ENCODE measurements at regions not wholly inside any gene's neighbourhood (a gene's known extent, or its start where the extent isn't known, plus 50 kb on each side); places are given as distances from the start of the nearest gene placed in this dataset.
A peak's percentile ranks its signal among the peaks of the same experiment; 100 is the strongest.

DNA sequence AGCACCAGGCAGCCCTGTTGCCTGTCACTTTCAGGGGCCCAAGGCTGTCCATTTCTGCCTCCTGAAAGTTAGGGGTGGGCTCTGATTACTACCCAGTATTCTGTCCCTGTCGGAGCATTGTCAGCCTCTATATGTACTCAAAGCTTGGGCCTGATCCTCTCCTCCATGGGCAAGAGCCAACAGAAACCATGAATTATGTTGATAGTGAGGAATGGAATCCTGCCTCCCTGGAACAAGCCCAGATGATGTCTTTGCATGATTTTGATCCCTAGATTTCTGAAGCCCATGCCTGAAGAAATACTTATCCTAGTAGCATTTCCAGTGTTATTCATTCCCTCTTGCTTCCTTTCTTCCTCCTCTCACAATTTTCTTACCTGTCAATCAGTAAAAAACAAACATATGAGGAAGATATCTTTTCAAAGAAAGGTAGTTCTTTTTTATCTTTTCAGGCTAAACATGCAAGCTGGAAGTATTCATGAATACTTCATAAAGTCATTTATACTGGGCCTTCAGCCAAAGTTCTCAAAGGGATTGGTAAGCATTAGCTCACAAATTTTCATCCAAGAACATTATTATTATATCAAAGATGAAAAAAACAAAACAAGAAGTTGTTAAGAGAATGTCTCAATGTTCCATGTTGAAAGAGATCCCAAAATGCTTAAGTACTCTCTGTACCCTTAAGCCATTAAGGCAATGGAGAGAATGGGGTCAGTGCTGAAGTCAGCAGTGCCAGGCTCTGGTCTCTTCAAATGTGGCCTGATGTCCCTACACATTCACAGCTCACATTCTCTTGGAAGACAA lies 171.7 kb downstream of the NHLRC3 start:
- no peak overlapping the region for H3K4me3 ChIP-seq
- no peaks in the 10 kb centered on the region for H3K9me3 ChIP-seq
- H3K36me3 ChIP-seq = no peaks in the 10 kb centered on the region
- no peaks in the 10 kb centered on the region for H3K27me3 ChIP-seq
- peak; percentile 26 for DNase-seq

DNA sequence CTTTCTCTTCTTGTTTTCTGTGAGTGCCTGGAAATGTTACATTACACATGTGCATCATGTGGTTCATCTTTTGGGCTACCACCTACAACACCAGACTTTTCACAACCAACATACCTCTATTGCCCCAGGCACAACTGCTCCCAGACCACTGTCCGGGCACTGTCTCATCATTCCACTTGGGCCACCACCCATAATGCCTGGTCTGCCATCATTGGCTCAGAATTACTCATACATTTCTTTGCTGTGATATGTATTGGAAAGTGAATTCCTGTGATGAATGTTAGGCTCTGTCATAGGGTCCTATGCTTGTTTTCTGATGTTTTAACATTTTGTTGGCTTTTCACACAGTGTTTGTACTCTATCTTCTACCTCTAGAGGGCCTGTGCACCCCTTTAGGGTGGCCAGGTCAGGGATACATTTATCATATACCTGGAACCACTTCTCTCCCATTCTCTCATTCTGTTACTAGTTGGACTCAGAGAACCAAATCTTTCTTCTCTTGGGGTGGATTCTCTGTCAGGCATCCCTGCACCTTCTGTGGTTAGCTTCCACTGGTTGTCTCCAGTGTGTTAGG lies 172.8 kb downstream of the NHLRC3 start:
- Histone ChIP-seq H3K27me3 (no peaks in the 10 kb centered on the region), H3K4me3 (no peak overlapping the region), H3K36me3 (no peaks in the 10 kb centered on the region), H3K9me3 (no peaks in the 10 kb centered on the region)
- DNase-seq = peak; percentile 37

- Histone ChIP-seq H3K9me3 (no peaks in the 10 kb centered on the region), H3K36me3 (no peaks in the 10 kb centered on the region), H3K4me3 (no peak overlapping the region), H3K27me3 (no peaks in the 10 kb centered on the region)
- DNase-seq = no peak
These were observed 177.7 kb downstream of the NHLRC3 start for GRCh38 chr13:39215971-39216370.

DNA sequence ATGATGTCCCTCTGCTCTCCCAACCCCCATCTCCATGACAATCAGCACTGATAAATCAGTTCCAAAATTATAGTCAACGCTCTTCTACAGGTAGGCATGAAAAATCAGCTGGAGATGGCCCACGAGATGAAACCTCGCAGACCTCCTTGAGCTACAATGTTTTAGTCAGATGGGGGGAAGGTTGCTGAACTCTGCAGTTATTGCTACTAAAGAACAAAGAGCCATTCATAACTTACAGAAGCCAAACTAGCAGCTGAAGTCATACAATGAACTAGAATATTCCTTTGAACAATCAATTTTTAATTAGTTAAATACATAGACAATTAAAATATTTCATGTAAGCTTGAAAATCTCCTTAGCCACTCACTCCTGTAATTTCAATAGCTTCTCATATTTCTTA lies 179.2 kb downstream of the NHLRC3 start:
- H3K36me3 ChIP-seq = no peaks in the 10 kb centered on the region
- H3K4me3 ChIP-seq = no peak overlapping the region
- no peak for DNase-seq
- H3K27me3 ChIP-seq = no peaks in the 10 kb centered on the region; the same call in 1 of the 2 replicates
- no peaks in the 10 kb centered on the region for H3K9me3 ChIP-seq

DNA sequence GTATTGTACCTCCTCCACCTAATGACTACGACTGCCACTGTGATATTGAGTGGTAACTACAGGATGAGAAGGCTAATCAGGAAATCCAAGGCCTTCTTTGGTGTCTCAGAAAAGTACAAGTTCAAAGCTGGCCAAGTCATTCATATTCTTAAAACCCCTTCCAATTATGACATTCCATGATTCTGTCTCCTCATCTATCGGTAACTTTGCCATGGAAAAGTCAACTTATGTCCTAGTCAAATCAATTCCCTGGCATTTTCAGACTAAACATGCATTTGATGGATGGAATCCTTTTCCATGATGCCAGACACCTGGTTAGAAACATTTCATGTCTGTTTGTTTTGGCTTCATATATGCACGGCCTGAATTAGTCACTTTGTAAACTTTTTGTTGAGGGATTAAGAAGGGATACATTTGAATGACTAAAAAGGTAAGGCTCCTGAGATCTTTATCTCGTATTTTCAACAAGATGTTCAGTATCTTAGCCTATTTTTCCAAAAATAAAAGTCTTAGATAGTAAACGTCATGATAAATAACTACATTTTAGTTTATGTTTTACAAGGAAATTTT lies 186.5 kb downstream of the NHLRC3 start:
- no peaks in the 10 kb centered on the region for H3K36me3 ChIP-seq
- H3K27me3 ChIP-seq = no peaks in the 10 kb centered on the region; the same call in 1 of the 2 replicates
- no peaks in the 10 kb centered on the region for H3K9me3 ChIP-seq
- H3K4me3 ChIP-seq = no peak overlapping the region
- DNase-seq = no peak

DNA sequence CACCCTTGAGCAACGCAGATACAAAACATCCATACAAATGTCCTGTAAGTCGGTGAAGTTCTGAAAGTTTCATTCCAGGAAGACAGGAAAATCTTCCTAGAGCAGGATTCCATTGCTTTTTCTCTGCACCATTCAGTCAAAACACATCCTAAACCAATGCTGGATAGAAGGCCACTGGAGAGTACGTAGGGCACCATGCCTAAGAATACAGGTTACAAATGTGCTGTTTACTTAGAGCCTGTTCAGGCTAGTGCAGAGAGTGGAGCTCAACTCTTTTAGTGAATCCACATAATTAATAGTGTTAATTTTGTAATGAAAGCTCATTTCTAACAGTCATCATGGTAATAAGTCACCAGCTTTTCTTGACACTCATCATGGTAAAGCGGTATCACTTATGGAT lies 187.6 kb downstream of the NHLRC3 start:
- Histone ChIP-seq H3K27me3 (no peaks in the 10 kb centered on the region; the same call in none of the 2 replicates), H3K36me3 (no peaks in the 10 kb centered on the region), H3K9me3 (no peaks in the 10 kb centered on the region), H3K4me3 (no peak overlapping the region)
- no peak for DNase-seq

- Histone ChIP-seq H3K4me3 (no peak overlapping the region), H3K36me3 (no peaks in the 10 kb centered on the region), H3K9me3 (no peaks in the 10 kb centered on the region), H3K27me3 (no peaks in the 10 kb centered on the region; the same call in none of the 2 replicates)
- no peak for DNase-seq
These were observed 188.1 kb downstream of the NHLRC3 start for GRCh38 chr13:39226359-39226758.

- Histone ChIP-seq H3K4me3 (no peak overlapping the region), H3K36me3 (no peaks in the 10 kb centered on the region), H3K9me3 (no peaks in the 10 kb centered on the region), H3K27me3 (peaks cover 2% of the 10 kb centered on the region)
- no peak for DNase-seq
These were observed 194.2 kb downstream of the NHLRC3 start for GRCh38 chr13:39232401-39232980.

DNA sequence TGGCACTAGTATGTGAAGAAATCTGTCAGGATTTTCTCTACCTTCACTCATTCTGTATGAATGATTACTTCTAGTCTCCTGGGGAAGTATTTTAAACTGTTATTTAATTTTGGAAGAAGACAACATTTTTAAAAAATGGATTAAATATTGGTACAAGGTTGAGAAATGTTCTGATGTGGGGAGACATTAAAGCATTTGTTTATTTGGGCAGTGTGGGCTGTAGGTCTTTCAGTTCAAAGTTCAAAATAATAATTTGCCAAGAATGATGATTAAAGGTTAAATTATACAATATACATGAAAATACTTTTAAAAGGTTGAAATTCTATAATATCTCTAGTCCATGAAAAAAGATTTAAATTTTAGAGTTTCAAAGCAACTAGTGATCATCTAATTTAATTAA lies 194.7 kb downstream of the NHLRC3 start:
- Histone ChIP-seq H3K9me3 (no peaks in the 10 kb centered on the region), H3K27me3 (peaks cover 4% of the 10 kb centered on the region), H3K4me3 (no peak overlapping the region), H3K36me3 (no peaks in the 10 kb centered on the region)
- no peak for DNase-seq

DNA sequence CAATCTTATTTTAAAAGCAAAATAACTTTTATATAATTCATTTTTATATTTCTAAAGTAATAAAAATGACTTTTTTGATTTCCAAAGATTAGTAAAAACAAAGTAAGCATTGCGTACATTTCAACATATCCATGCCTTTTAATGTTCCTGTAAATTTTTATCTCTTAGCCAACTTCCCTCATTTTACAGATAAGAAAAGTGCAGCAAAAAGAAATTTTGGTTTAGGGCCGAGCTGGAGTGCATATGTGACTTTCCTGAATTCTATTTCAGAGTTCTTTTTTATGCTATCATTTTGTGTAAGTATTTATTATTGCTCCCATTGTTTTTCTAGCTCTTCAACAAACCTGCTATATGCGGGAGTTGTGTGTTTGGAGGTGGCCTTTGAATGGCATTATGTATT lies 195.3 kb downstream of the NHLRC3 start:
- no peaks in the 10 kb centered on the region for H3K36me3 ChIP-seq
- no peak for DNase-seq
- H3K4me3 ChIP-seq = no peak overlapping the region
- peaks cover 4% of the 10 kb centered on the region for H3K27me3 ChIP-seq
- no peaks in the 10 kb centered on the region for H3K9me3 ChIP-seq

GRCh38 chr13:39244561-39245230 lies 206.4 kb downstream of the NHLRC3 start:
- Histone ChIP-seq H3K27me3 (peaks cover 8% of the 10 kb centered on the region; the same call in 1 of the 2 replicates), H3K9me3 (no peaks in the 10 kb centered on the region)
- DNase-seq = no peak

DNA sequence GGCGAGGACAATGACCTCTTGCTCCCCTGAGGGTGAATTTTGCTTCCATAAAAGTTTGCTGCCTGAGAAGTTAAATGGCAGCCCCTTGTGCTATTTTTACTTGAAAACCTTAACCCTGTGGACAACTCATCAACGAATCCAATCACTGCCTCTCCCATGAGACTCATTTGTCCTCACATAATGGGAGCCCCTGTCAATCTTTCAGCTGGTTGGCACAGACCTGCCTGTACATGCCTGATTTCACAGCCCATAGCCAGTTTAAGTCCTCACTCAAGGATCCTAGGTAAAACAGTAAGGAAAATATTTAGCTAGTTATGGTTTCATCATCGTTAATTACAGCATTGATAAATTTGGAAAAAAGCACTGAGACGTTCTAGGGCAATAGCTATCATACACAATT lies 207.4 kb downstream of the NHLRC3 start:
- Histone ChIP-seq H3K9me3 (no peaks in the 10 kb centered on the region), H3K27me3 (peaks cover 8% of the 10 kb centered on the region; the same call in 1 of the 2 replicates), H3K4me3 (no peak overlapping the region), H3K36me3 (no peaks in the 10 kb centered on the region)
- no peak for DNase-seq

More at GRCh38 chr13:39244561-39245230, 206.4 kb downstream of the NHLRC3 start:
- Histone ChIP-seq H3K36me3 (no peaks in the 10 kb centered on the region), H3K4me3 (no peak overlapping the region)

DNA sequence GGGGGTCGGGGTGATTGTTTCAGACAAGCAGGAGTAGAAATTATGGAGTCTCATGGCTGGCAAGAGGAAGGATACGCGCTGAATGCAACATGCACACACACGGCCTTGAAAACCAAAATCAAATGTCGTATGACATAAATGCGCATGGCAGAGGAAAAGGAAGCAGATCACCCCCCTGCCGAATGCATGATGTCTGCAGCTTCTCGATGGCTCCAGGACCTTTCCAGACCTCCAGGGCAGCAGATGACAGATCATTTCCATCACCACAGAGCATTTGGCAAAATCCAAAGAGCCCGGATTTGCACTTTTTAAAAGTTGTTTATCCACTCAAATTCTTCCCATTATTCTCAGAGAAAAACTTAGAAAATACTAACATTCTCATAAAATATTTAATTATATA lies 211.7 kb downstream of the NHLRC3 start:
- Histone ChIP-seq H3K4me3 (no peak overlapping the region), H3K36me3 (no peaks in the 10 kb centered on the region), H3K9me3 (no peaks in the 10 kb centered on the region), H3K27me3 (no peaks in the 10 kb centered on the region)
- DNase-seq = no peak

- no peak for DNase-seq
- Histone ChIP-seq H3K36me3 (no peaks in the 10 kb centered on the region), H3K9me3 (peaks cover 3% of the 10 kb centered on the region; the same call in 1 of the 2 replicates), H3K27me3 (no peaks in the 10 kb centered on the region), H3K4me3 (no peak overlapping the region)
These were observed 212.2 kb downstream of the NHLRC3 start for GRCh38 chr13:39250440-39250839.

DNA sequence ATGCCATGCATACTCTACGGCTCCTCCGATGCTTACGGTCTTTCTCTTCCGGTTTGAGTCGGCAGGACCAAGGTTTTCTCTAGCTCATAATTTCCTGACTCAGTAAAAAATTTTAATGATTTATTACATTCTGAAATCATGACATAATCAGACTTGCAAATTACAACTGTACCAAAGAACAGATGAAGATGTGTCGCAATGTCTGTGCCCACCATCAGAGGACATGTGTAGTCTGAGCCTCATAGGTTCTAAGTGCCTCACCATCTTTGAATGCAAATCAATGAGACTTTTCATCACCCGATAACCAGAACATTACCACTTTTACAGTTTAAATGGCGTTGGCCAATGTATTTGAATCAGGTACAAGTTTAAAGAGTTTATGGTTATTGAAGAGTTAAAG lies 213.1 kb downstream of the NHLRC3 start:
- no peaks in the 10 kb centered on the region for H3K27me3 ChIP-seq
- no peak overlapping the region for H3K4me3 ChIP-seq
- peaks cover 3% of the 10 kb centered on the region; the same call in 1 of the 2 replicates for H3K9me3 ChIP-seq
- DNase-seq = no peak
- H3K36me3 ChIP-seq = no peaks in the 10 kb centered on the region

DNA sequence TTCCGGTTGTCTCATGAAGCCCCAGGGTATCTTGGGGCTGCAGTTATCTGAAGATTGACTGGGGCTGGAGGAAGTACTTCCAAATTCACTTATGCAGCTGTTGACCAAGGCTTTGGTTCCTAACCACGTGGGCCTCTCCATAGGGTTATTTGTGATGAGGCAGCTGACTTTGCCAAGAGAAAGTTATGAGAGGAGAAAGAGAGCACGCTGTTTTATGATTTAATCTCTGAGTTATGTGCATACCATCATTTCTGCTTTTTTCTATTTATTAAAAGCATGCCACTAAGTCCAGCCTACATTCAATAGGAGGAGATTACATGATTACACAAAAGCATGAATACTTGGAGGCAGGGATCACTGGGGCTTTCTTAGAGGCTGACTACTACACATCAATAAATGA lies 215.5 kb downstream of the NHLRC3 start:
- Histone ChIP-seq H3K27me3 (no peaks in the 10 kb centered on the region), H3K36me3 (no peaks in the 10 kb centered on the region), H3K9me3 (peaks cover 3% of the 10 kb centered on the region; the same call in 1 of the 2 replicates), H3K4me3 (no peak overlapping the region)
- peak; percentile 53 for DNase-seq

DNA sequence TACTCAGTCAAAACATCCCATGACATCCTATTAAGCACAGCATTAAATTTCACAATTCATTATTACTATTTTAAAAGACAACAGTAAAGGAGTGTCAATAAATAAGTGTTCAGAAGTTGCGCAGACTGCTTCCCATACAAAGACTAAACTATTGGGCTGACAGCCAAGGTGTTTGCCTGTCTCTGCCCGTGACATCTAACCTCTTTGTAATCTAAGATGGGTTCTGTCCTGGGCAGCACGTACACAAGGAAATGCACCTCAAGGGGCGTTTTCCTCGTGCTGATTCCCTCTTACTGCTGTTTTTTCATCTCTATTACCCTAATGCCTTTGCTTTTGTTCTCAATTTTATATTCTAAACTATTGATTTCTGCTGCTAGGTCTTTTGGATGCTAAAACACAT lies 216.3 kb downstream of the NHLRC3 start:
- Histone ChIP-seq H3K36me3 (no peaks in the 10 kb centered on the region), H3K4me3 (no peak overlapping the region), H3K27me3 (no peaks in the 10 kb centered on the region), H3K9me3 (peaks cover 3% of the 10 kb centered on the region; the same call in 1 of the 2 replicates)
- DNase-seq = no peak
